ENCODE measurements at regions not wholly inside any gene's neighbourhood (a gene's known extent, or its start where the extent isn't known, plus 50 kb on each side); places are given as distances from the start of the nearest gene placed in this dataset.

DNA sequence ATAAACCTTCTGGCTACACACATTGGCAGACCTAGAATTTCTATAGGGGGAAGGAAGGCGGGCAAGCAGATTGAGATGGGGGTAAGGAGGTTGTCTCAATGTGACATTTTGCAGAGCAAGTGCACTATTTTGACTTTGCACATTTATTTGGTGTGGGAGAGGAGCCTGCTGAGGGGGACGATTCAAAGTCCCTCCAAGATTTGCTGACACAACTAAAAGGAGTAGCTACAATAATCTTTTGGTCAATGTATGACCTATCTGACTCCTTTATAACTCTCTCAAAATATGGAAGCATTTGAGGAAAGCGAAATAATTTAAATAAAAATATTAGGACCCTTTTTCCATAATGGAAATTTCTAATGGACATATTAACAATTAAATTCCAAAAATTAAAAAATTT is 274.9 kb upstream of the PPARGC1A start:
- DNase-seq (ENCODE audit: low read depth, low spot score): no peak

DNA sequence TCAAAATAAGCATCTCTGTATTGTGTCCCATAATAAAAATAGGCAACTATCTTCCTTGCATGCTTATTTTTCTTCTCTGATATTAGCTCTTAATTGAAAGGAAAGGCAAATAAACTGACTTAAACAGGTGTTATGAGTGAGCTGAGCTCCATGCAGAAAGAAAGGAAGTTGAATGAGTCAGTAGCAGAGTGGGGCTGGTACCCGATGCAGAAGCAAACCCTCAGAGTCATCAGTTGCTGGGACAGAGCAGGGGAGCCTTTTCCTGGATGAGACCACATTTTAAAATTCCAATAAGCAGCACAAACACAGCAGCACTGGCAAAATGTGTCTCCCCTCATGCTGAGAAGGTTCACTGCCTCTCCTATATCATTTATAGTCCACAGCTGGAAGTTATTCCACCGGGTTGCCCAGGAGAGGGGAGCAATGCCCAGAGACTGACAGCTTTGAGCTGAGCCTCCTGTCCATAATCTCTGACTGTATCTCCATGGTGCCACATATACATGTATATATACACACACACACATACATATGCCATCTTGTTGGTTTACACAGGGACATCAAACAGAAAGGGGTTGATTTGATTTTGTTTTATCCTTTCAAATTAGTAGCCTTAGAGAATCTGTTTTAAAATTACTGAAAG is 274.3 kb upstream of the PPARGC1A start:
- DNase-seq (ENCODE audit: low read depth, low spot score): no peak

DNA sequence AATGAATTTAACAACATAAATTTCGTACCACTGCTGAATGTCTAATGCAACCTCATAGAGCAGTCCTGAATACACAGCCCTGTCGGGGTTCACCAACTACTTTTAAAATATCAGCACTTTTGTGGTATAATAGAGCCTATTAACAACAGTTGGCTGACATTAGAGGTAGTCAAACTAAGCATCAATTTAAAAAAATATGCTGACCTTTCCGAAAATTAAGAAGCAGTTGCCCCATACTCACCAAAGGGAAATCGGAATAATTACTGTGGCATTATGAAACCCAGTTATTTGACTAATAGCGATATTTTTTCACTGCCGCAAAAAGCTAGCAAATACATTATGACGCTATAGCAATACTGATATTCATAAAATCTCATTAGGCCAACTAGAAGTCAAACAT is 273.5 kb upstream of the PPARGC1A start:
- DNase-seq (ENCODE audit: low read depth, low spot score): no peak

DNA sequence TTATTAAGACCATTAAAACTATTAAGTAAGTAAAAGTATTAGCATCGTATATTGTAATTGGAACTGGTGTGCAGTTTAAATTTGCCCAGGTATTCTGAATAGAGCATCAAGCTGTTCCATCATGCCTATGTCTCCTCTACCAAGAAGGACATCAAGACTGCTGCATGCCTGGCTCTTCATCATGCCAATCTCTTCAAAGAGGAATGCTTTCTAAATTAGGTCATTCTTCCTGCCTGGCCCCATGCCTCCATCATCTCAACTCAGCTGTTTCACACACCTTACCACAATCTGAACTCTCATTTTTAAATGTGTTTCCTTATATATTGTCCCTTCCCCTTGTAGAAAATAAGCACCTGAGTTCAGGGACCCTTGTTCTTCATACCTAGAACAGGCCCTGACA is 270.5 kb upstream of the PPARGC1A start:
- DNase-seq (ENCODE audit: low read depth, low spot score): no peak

DNA sequence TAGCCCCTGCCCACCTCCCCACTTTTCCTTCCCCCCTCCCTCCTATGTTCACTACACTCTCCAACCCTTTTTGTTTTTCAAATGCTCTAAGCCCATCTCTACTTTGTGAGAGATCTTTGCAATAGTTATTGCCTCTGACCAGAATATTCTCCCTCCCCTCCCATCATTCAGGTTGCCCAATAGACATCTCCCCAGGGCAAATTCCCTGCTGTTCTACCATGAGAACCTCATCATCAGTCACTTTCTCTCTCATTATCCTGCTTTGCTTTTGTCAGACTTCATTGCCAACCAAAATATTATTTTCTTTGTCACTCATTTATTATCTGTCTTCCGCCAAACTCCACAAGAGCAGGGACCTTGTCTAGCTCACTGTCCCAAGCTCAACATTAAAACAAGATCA is 268.2 kb upstream of the PPARGC1A start:
- DNase-seq (ENCODE audit: low read depth, low spot score): no peak

DNA sequence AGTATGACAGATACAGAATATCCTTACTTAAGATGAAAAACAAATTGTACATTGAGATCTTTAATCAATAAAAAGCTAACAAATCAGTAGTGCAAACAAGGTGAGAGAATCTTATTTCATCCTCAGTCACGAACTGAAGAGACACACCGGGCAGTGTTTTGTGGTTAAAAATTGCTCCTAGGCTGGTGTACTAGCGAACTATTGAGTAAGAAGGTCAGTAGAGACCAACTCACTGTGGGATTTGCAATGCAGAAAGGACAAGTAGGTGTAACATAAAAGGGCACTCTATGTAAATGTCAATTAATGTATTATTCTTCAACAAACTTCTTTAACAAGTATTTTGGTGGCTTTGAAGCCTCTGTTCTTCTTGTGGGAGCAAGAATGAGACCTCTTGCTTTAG is 260.2 kb upstream of the PPARGC1A start:
- DNase-seq (ENCODE audit: low read depth, low spot score): no peak

DNA sequence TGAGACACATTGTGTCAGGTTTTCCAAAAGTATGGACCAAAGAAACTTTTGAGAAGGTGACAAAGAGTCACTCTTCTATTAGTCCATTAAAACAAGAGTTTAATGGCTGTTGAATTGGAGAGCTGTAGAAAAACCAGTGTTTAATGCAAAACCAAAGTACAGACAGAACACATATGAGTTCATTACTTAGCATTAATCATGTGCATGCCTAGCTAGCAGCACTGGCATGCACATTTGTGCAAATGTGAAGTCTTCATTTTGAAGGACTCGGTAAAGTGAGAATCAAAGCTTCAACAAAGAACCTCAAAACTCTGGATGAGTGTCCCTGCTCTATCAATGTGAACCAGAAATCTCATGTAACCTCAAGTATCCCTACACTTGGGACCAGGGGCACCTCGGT is 256.3 kb upstream of the PPARGC1A start:
- no peak for DNase-seq (ENCODE audit: low read depth, low spot score)

DNA sequence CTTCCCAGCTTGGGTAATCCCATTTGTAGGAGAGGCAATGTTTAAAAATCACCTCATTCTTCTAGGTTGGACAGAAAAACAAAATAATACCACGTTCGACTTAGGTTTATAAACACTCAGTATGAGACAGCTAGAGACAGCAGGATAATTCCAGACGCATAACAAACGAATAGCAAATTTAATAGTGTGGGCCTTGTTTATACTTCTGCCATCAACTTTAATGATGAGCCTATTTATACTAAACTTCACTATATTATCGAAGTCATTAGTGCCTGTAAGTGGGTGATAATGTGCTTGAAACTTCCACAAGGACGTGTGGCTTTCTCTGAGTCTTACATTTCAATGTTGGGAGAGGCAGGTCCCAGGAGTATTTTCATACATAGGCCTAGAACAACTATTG is 255.7 kb upstream of the PPARGC1A start:
- no peak for DNase-seq (ENCODE audit: low read depth, low spot score)

DNA sequence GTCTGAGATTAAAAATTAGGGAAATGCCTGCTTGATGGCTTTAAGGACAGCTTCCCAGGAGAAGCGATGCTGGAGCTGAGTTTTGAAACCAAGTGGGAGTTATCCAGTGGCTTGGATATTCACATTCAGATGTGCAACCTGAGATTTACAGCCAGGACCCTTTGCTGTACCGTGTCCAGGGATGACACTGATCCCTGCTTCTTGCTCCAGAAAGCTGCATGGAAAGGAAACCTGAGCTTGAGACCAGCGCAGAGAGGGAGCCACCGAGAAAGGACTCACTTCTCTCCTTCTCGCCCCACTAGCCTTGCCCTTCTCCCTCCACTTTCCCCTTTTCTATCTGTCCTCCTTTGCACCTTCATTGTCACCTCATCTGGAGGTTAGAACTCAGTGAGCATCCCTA is 254.5 kb upstream of the PPARGC1A start:
- DNase-seq (ENCODE audit: low read depth, low spot score): no peak

DNA sequence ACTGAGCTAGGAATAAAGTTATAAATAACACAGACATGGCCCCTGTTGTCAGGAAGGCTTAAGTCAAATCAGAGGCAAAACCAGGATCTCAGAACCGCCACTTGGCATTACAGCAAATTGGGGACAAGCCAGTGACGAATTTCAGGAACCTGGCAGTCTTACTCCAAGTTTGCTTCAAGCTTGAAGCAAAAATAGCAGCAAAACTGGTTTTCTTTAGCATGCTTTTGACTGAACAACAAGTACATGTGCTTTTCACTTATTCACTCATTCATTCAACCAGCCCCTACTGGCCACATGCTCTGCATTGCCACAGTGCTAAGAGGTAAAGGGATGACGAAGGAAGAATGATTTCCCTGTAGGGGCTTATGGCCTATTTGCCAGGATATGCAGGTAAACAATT is 253.9 kb upstream of the PPARGC1A start:
- no peak for DNase-seq (ENCODE audit: low read depth, low spot score)

DNA sequence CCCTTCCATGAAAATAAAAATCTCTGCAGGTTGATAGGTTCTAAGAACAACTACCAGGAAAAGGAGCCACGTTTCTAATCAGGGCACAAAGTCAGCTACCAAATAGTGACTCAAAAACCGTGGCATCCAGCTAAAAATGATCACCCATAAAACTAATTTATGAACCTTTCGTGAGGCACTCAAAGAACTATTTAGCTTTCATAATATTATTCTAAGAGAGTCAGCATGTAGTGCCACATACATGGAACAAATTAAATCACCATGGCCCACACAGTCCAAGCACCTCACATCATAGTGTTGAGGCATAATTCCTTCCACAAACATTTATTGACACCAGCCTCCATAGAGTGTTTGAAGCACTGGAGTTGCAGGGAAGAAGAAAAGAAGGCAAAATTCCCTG is 252.0 kb upstream of the PPARGC1A start:
- no peak for DNase-seq (ENCODE audit: low read depth, low spot score)

DNA sequence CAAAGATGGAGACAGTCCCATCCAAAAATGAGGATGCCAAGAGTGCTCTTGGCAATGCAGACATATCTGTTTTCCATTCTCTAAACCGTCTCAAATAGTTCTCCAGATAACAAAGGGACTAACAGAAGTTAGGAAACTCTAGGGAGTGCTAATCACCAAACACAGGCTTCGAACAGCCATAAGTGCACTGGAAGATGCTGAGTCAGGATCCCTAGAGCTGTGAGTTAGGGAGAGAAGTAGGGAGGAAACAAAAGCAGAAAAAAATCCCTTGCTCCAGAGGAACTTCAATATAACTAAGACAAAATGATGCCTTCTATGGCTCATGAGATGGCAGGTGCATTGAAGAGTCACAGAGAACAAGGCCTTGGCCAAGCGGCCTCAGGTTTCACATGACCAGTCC is 251.0 kb upstream of the PPARGC1A start:
- no peak for DNase-seq (ENCODE audit: low read depth, low spot score)

DNA sequence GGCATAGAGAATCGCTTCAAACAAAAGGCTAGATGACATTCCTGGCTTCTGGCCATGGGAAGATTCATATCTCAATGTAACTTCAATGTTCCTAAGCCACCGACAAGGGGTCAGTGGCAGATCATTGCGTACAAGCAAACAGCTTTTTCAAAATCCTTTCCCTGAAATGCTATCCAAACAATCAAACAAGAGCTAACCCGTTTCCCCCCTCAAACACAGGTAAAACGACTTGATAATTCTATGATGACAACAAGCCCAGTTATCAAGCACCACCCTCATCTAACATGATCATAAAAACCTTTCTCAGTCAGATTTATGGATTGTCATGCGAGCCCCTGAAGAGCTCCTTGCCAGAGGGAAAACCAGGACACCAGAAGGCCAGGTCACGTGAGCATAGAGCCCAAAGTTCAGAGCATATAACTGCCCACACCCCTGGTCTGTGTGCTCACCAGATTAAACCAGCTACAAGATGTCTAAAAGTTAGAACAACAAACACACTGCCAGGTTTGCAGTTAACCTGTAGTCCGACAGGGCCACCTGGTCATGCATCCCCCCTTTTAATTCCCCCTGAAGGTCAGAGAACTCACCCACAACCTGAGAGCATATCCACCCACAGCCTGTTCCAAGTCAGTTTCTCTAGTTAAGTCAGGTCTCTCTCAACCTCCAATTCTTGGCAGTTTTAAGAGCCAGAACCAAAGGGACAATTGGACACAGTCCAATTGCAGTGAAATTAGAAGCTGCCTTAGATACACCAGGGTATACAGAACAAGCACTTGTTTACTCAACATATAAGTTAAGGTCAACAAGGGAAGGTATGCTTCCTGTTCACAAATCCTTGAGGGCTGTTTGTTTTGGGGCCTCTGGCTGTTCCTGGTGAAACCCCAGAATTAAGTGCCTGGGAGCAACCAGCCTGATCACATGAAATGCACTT is 248.1 kb upstream of the PPARGC1A start:
- no peak for DNase-seq (ENCODE audit: low read depth, low spot score)

DNA sequence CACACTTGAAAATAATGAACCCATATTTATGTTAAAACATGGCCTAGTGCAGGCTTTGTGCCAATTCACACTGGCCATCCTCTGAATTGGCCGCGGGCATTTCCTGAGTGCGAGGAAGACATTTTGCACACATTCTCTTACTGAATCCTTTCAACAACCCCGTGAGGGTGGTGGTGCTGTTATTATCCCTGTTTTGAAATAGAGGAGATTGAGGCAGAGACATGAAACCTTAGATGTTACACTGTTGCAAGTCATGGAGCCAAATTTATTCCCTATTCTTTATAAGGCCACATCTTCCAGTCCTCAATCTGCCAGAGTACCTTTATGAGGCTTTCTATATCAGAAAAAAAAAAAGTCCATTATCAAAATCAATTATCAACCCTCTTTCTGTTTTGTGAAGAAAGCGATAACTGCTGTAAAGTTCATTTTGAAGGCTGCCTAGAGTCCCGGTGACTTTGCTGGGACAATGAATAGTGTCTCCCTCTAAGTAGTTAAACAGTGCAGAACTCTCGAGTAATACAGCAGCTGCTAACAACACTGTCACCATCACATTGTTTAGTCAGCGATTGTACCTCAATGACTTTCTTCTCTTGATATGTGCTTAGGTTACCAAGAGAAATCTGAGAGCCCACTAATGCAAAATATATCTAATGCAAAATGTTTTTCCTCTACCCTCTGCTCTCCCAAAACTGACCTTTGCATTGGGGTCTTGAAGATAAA is 242.3 kb upstream of the PPARGC1A start:
- DNase-seq (ENCODE audit: low read depth, low spot score): no peak

DNA sequence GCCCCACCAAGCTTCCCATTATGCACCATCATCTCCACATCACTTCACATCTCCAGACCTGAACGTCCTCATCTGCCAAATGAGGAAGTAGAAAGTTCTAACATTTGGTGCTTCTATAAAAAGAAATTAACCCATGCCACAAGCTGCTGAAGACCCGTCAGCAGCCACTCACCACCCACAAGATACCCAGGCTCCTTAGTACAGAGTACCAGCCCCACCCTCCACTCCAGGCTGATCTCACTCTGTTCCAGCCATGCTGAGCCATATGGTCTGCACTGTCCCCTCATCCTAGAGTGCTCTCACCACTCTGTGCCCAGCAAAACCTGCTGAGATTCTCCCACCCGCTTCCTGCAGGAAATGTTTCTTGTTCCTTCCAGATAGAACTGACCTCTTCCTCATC is 240.8 kb upstream of the PPARGC1A start:
- no peak for DNase-seq (ENCODE audit: low read depth, low spot score)

DNA sequence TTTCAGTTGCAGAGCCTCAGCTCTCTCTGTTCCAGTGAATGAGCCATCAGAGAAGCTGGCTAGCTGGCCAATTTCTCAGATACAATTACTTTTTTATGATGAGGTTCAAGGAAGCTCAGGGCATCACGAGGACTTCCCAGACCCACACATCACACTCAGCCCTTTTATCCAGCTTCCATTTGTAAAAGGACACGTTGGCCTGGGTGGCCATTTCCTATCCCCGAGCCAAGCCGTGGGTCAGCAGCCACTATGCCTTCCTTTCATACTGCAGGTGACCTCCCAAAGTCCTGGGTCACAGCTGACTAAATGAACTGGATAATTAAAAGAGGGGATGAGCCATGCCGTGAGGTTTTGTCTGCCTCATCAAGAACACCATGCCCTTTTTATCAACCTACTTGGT is 236.9 kb upstream of the PPARGC1A start:
- no peak for DNase-seq (ENCODE audit: low read depth, low spot score)

DNA sequence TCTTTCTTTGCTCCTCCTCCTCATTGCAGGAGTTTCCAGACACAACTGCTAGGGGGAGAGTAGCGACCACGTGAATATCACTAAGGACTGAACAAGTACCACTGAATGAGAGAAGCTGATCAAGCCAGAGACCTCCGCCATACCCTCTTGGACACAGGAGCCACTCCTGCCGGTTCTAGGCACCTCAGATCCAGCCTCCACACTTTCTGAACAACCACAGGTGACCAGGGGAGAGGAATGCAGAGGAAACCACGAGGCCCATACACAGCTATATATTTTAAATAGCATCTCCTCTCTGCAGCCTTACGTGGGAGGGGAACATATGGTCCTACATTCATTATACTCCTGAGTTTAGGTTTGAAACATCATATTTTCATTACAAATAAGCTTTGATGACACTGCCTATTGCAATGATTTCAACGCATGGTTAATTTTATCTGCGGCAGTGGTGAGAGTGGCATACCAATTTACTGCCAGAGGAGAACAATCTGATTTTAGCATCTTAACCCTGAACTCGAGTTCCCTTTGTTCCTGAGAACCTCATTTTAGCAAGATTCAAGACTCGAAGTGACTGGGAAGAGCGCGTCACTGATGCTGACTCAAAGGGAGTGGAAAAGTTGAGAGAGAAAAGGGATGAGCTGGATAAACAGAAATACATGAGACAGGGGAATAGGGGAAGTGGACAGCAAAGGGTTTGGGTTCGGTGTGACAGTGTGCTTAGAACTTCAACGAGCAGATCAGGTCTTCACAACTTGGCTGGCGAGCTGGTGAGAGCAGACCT is 231.7 kb upstream of the PPARGC1A start:
- no peak for DNase-seq (ENCODE audit: low read depth, low spot score)

DNA sequence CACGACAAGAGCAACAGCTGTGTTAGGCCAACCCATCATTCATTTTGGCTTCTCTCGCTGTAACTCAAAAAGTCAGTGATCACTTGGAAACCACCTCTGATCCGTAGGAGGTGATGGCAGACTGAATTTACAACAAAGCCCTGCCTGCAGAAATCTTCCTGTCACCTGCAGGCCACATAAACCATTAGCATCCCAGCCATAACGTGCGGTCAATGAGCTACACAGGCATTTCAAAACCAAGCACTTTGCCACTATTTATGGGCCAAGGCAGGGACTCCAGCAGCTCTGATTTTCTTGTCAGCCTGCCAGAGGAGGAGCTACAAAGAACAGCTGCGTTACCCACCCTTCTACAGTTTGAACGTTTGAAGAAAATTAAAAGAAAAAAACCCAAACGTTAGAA is 228.1 kb upstream of the PPARGC1A start:
- DNase-seq (ENCODE audit: low read depth, low spot score): no peak

DNA sequence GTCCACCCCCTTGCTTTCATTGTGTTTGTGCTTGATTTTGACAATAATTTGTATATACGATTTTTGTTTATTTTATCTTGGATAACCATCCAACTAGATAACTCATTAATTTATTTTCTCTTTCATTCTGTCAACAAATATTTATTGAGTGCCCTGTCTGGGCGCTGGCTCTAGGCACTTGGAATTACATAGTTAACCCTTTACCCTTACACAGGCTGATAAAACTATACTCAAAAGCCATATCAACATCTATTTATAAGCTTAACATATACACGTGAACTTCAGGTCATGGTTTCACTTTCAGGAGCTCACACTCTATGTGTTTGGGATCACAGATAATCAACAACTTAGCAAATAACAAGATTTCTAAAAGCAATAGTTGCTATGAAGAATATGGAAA is 226.3 kb upstream of the PPARGC1A start:
- DNase-seq (ENCODE audit: low read depth, low spot score): no peak

DNA sequence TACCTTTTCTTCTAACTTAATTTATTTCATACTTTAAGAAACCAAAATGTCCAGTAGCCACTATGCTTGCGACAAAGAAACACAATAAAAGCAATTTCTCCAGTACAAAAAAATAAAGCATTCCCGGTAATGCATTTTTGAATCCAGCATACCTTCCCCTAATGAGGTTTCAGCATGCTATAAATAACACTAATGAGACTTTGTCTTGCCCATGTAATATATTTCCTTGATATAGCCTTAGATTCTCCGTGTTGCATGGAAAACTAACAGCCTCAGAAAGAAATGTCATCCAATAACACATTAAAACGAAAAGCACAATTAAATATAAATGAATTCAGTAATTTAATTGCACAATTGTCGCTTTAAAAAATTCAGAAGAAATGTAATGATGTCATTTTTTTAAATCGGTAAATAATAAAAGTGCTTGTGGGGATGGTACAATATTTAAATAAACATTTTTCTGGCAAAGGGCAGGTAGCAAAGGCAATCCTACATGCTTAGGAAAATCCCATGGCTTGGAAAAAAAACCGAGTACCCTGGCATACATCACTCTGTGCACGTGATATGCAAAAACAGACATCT is 225.2 kb upstream of the PPARGC1A start:
- no peak for DNase-seq (ENCODE audit: low read depth, low spot score)

DNA sequence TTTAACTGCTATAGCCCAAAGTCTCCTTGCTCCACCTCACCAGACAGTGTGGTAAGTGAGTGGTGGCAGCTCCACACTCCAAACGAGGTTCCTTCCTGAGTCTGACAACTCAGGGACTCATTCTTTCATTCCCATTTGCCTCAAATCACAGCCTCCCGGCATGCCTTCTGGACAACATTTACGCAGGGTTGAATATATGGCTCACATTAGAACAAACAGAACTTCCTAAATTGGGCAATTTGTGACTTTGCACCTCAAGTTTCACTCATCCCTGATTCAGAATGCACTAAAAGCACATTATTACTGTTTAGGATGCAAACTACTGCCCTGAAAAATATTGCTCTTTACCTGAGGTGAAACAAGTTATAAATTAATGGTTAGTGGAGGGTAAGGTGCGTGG is 224.6 kb upstream of the PPARGC1A start:
- DNase-seq (ENCODE audit: low read depth, low spot score): no peak

DNA sequence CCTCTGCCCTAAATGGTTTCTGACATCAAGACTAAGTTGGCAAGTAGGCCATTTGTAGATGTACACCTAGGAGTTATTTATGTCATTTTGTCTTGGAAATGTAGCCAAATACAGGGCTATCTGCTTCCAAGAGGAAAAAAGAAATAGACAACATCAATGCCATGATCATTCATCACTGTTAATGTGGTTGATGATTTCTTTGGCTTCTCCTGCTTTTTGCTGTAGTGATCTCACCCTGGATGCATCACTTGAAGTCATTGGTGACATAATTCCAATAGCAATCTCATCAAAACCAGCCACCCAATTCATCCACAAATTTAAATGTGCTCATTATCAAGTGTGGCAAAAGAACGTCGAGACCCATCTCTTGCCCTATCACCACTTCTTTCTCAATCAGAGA is 222.6 kb upstream of the PPARGC1A start:
- no peak for DNase-seq (ENCODE audit: low read depth, low spot score)
